Hepatic stellate cell (primary cell): ENCODE measurements at regions not wholly inside any gene's neighbourhood (a gene's known extent, or its start where the extent isn't known, plus 50 kb on each side); places are given as distances from the start of the nearest gene placed in this dataset.
A peak's percentile ranks its signal among the peaks of the same experiment; 100 is the strongest.
"Not testable (repeated sequence)": the region's sequence is repeated elsewhere in the genome, so short reads cannot be mapped to it uniquely, and the experiment has no call there.

ENCODE experiments used
- DNase-seq: peaks from one replicate; pipeline ENCODE4 v3.0.0; 2011; ENCODE audit warnings: low spot score

DNA sequence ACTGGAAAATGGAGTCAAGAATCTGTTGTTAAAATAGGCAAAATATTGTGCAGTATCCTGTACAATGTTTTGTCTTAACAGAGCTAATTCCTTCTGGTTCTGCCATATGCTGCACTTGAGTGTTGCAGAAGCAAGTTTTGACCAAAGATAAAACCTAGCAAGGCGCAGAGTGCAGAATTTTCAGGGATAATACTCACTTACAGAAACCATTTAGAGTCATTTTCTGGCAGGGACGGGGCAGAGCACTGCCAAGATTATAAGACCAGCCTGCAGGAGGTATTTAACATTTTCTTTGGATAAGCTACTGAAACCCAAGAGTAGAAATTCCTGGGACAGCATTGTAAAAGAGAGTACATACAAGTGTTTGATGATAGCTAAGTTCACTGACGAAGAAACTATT lies 159.5 kb upstream of the EDNRB start:
- no peak for DNase-seq

- DNase-seq: no peak
Measured at GRCh38 chr13:78067290-78067689, 148.7 kb upstream of the EDNRB start.

GRCh38 chr13:78065141-78065540 lies 146.5 kb upstream of the EDNRB start:
- DNase-seq: no peak

GRCh38 chr13:78061806-78062205 lies 143.2 kb upstream of the EDNRB start:
- no peak for DNase-seq

- no peak for DNase-seq
Measured at GRCh38 chr13:78060966-78061365, 142.3 kb upstream of the EDNRB start.

GRCh38 chr13:78056865-78057264 lies 138.2 kb upstream of the EDNRB start:
- not testable (repeated sequence) for DNase-seq

DNA sequence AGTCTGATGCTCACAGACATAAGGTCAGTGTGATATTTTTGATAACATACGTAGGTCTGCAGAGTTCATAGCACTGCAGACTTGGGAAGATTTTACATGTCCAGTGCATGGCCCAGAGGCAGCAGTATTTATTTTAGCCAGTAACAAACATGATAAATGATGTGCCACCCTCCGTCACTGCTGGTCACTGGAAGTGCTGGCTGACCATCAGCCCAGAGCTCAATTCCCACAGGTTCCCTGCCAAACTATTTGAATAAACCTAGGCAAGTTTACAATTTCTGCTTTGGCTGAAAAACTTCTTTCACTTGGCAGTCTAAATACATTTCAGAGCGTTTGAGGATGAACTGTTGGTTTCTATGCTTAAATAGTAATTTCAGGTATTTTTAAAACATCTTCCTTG lies 135.5 kb upstream of the EDNRB start:
- DNase-seq: no peak

- no peak for DNase-seq
Measured at GRCh38 chr13:78047151-78047550, 128.5 kb upstream of the EDNRB start.

- DNase-seq: no peak
Measured at GRCh38 chr13:78046331-78046730, 127.7 kb upstream of the EDNRB start.

- no peak for DNase-seq
Measured at GRCh38 chr13:78045916-78046315, 127.3 kb upstream of the EDNRB start.

DNA sequence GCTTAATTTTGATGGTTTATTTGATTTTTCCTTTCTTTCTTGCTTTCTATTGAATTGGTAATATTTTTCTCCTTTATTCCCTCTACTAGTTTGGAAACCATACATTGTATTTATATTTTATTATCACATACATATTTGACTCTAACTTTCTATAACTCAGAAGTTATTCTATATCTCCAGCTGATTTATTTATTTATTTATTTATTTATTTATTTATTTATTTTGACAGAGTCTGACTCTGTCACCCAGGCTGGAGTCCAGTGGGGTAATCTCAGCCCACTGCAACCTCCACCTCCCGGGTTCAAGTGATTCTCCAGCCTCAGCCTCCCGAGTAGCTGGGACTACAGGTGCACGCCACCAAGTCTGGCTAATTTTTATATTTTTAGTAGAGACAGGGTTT lies 122.7 kb upstream of the EDNRB start:
- not testable (repeated sequence) for DNase-seq

DNA sequence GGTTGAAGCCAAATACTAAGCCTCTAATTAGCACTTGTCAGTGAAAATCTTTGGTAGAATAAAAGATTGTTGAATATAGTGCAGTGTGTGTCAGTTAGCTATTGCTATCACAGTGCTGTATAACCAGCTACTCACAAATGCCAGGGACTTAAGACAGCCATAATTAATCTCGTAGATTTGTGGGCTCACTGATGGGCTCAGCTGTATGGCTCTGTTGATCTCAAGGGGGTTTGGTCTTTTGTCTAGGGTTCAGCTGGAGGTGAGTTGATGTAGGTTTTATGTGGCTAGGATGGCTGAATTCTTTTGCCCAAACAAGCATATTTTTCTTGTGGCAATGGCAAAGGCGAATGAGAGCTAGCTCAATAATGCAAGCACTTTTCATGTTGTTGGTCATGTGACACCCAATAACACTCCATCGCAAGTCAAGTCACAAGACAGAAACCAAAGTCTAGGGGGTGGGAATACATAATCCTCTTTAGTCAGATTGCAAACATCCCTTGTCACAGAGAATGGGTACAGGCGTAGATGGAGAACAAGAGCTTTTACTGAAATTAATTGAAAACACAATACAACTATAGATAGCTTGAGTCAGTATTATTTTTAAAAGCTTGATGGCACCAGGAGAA lies 121.7 kb upstream of the EDNRB start:
- DNase-seq: no peak

- no peak for DNase-seq
Measured at GRCh38 chr13:78036841-78037240, 118.2 kb upstream of the EDNRB start.

GRCh38 chr13:78035500-78035899 lies 116.9 kb upstream of the EDNRB start:
- DNase-seq: no peak

GRCh38 chr13:78033509-78033908 lies 114.9 kb upstream of the EDNRB start:
- no peak for DNase-seq

GRCh38 chr13:78032132-78032531 lies 113.5 kb upstream of the EDNRB start:
- no peak for DNase-seq

- DNase-seq: no peak
Measured at GRCh38 chr13:78030341-78030896, 111.8 kb upstream of the EDNRB start.

GRCh38 chr13:78029901-78030300 lies 111.3 kb upstream of the EDNRB start:
- no peak for DNase-seq

DNA sequence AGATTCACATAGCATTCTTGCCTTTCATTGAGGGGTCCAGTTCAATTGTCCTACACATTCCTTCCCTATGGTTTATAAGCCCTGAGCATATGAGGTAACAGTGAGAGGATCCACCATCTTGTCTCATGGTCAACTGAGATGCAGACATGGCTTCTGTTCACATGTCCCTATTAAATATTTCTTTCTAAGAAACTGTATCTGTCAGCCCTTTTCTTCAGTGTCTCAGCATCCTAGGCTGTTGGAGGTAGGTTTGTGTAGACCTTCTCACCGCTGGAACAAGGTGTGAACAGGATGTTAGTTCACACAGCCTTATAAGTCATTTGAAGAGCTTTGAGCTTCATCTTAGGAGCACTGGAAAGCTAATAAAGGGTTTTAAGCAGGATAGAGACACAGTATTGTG lies 110.3 kb upstream of the EDNRB start:
- no peak for DNase-seq

DNA sequence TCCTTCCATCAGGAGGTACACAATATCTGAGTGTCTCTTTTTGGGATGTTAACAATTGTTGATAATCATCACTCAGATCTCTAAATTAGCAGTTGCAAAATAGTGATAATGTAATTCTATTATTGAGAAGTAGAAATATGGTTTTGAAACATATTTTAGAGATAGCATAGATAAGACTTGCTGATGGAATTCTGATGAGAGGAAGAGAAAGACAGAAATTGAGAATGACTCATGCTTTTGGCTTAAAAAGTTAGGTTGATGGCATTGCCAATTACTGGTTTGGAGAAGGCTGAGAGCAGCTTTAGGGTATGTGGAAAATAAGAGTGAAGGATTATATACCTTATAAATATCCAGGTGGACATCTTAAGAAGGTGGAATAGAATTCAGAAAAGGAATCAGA lies 106.4 kb upstream of the EDNRB start:
- no peak for DNase-seq

DNA sequence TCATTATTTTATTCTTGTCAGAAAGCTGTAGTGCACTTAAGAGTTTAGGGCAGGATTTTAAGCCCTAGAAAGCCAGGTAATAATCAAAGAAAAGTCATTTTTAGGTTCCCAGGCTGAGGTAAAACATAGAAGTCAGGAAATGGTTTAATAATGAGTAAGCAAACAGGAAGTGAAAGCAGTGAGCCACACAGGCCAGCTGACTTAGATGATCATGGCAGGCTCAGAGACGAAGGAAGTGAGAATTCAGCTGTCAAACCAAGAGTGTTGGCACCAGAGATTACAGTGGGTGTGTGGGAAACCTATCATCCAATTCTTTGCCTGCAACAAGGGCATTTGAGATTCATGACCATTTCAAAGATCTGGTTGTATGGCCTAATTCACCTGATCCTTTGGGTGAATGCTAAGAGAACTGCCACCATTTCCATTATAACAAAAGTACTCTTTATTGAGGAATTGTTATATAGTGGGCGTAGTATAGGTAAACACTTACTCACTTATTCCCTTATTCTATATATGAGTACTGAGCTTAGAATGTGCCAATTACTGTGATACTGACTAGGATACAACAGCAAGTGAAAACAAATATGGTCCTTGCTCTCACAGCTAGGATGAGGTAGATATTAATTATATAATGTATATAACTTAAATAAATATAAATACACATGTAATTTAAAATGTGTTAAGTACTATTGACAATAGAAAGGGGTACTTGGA lies 103.7 kb upstream of the EDNRB start:
- DNase-seq: peak; percentile 17

GRCh38 chr13:78020861-78021260 lies 102.2 kb upstream of the EDNRB start:
- no peak for DNase-seq

DNA sequence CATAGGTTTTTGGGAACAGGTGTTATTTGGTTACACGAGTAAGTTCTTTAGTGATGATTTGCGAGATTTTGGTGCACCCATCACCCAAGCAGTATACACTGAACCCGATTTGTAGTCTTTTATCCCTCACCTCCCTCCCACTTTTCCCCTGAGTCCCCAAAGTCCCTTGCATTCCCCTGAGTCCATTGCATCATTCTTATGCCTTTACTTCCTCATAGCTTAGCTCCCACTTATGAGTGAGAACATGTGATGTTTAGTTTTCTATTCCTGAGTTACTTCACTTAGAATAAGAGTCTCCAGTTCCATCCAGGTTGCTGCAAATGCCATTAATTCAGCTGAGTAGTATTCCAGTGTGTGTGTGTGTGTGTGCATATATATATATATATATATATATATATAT lies 97.2 kb upstream of the EDNRB start:
- no peak for DNase-seq

DNA sequence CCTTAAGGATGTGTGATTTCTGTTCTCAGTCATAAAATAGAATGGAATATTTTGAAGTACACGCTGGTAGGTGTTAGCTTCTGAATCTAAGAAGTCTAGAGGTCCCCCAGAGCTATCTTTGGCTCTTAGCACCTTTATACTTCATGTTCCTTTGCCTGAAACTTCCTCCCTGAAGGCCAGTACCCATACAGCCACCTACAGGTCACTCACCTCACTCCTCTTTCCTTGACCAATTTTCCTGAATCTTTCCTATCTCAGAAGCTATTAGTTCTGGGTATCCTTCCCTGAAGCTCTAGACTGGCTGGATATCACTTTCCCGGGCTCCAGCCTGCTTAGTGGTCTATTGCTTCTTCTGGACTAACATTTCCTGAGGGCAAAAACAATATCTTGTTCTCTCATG lies 93.4 kb upstream of the EDNRB start:
- DNase-seq: no peak
